ENCODE measurements at regions not wholly inside any gene's neighbourhood (a gene's known extent, or its start where the extent isn't known, plus 50 kb on each side); places are given as distances from the start of the nearest gene placed in this dataset.
A peak's percentile ranks its signal among the peaks of the same experiment; 100 is the strongest.

- Histone ChIP-seq H3K9me3 (no peaks in the 10 kb centered on the region), H3K27ac (peak overlapping the region; percentile 43 to 53), H3K27me3 (no peaks in the 10 kb centered on the region), H3K36me3 (no peaks in the 10 kb centered on the region), H3K4me3 (no peak overlapping the region), H3K4me1 (no peaks in the 10 kb centered on the region)
- intact Hi-C loops (cut with DNase I; ENCODE audit: low total_unique reads), result no loop called here
- no peak for DNase-seq
- TF ChIP-seq POLR2A (IDR thresholded peaks at IDR 0.05) (no peak), CTCF (IDR thresholded peaks at IDR 0.05) (no peak)
Observed at GRCh38 chr20:11235058-11235457, 561.3 kb upstream of the JAG1 start.

DNA sequence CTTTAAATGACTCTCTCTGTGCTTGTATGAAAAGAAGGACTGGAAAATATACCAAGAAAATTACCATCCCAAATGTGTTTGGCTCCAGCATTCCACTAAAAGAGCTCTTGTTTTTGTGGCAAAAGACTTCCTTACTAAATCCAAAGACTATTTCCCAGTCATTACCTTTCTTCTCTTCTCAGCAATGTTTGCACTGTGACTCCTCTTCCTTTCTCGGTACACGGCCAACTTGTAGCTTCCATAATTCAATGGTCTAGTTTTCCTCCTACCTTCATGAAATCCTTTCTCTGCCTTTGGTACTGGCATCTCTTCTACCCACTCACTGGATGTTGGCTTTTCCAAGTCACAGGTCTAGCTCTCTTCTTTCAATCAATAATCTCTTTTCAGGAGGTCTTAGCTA lies 568.5 kb upstream of the JAG1 start:
- Histone ChIP-seq H3K27ac (no peak overlapping the region), H3K36me3 (no peaks in the 10 kb centered on the region), H3K4me1 (no peaks in the 10 kb centered on the region), H3K9me3 (no peaks in the 10 kb centered on the region), H3K4me3 (no peak overlapping the region), H3K27me3 (no peaks in the 10 kb centered on the region)
- DNase-seq, result no peak
- intact Hi-C loops (cut with DNase I; ENCODE audit: low total_unique reads), result no loop called here
- no peak for TF ChIP-seq POLR2A (IDR thresholded peaks at IDR 0.05)
- TF ChIP-seq CTCF (IDR thresholded peaks at IDR 0.05), result no peak

DNA sequence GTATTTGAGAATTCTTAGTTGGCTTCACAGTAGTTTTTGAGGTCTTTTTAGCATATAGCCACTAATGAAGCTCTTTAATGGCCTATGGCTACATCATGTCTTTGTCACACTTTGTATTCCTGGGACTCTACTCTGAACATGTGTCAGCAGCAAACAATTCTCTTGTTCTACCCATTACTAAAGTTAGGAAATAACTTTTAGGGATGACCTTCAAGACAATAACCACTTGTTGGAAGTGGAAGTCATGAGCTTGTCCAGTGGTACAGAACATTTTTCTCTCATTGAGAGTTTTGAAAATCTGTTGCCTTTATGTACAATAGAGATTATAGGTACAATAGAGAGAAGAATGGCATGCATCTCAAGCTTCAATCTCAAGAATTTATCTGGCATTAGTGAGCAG lies 571.6 kb upstream of the JAG1 start:
- Histone ChIP-seq H3K4me1 (no peaks in the 10 kb centered on the region), H3K36me3 (no peaks in the 10 kb centered on the region), H3K4me3 (no peak overlapping the region), H3K27me3 (no peaks in the 10 kb centered on the region), H3K9me3 (no peaks in the 10 kb centered on the region), H3K27ac (no peak overlapping the region)
- DNase-seq, result no peak
- TF ChIP-seq CTCF (IDR thresholded peaks at IDR 0.05), result no peak
- no peak for TF ChIP-seq POLR2A (IDR thresholded peaks at IDR 0.05)
- intact Hi-C loops (cut with DNase I; ENCODE audit: low total_unique reads), result no loop called here

DNA sequence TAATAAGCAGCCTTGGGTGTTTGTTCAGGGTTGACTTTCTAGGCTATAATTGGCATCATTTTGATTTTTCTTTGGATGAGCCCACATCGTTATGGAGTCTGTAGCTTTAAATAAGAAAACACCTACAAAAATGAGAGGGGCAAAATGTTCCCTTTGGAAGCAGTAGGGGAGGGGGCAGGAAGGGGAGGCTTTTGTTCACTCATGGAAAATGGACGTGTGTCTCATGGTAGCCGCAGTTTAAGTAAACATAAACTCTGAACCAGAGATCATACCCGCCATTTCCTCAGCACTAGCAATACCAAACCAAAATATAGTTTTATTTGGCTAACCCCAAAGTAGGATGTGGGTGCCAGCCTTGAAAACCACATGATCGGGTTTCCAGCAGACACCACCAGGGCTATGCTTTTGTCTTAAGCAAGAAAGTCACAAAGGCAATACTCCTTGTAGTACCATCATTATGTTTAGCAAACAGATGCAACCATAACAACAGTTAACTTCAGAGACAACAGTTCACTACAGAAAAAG lies 572.5 kb upstream of the JAG1 start:
- H3K4me1 ChIP-seq, result no peaks in the 10 kb centered on the region
- TF ChIP-seq CTCF (IDR thresholded peaks at IDR 0.05) (no peak), POLR2A (IDR thresholded peaks at IDR 0.05) (no peak)
- DNase-seq, result no peak
- H3K36me3 ChIP-seq, result no peaks in the 10 kb centered on the region
- H3K9me3 ChIP-seq, result no peaks in the 10 kb centered on the region
- no peak overlapping the region for H3K4me3 ChIP-seq
- no peaks in the 10 kb centered on the region for H3K27me3 ChIP-seq
- intact Hi-C loops (cut with DNase I; ENCODE audit: low total_unique reads), result no loop called here
- no peak overlapping the region for H3K27ac ChIP-seq

DNA sequence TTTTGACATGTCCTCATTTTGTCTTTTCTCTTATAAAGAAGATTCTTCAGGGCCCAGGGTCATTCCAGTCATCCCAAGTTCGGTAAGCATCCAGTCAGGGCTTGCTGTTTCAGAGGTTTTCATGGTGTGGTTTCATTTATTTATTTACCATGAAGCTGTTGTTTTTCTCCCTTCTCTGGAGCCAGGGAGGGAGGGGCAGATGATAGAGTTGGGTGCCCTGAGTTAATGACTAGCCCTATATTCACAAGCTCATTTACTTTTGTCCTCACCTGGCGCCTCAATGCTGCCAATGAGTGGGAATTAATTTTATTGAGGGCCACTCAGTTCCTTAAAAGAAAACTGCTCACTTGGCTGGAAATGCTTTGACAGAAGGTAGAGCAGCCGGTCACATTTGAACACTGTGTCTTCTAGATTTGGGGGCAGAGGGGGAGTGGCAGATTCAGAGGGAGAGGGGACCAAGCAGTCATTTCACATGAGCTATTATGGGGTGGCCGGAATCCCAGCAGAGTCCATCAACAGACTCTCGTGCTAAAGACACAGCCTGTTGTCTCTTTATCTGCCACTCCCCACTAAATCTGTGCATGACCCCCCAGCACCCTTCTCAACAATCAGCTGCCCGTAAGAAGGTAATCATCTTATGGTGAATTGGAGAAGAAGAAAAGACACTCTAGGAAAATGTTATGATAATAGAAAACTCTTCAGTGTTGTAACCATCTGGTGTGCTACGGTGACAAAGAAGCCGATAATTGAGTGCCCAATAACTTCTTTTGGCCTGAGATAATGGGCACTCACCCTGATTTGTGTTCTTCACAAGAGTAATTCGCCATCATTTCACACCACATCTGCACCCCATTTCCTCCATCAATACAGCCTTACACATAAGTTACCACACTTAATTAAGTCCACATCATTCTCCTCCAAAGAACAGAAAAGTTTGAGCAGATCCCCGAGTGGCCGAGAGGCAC lies 573.5 kb upstream of the JAG1 start:
- no peak for DNase-seq
- Histone ChIP-seq H3K4me1 (no peaks in the 10 kb centered on the region), H3K27me3 (no peaks in the 10 kb centered on the region), H3K9me3 (no peaks in the 10 kb centered on the region), H3K4me3 (no peak overlapping the region), H3K36me3 (no peaks in the 10 kb centered on the region), H3K27ac (no peak overlapping the region)
- intact Hi-C loops (cut with DNase I; ENCODE audit: low total_unique reads), result no loop called here
- TF ChIP-seq CTCF (IDR thresholded peaks at IDR 0.05) (no peak), POLR2A (IDR thresholded peaks at IDR 0.05) (no peak)

All from uterus (tissue), 3 donors.